ENCODE measurements at regions not wholly inside any gene's neighbourhood (a gene's known extent, or its start where the extent isn't known, plus 50 kb on each side); places are given as distances from the start of the nearest gene placed in this dataset.

- Histone ChIP-seq H3K36me3 (ENCODE audit: insufficient read depth, insufficient read length, low read length) (no peaks in the 10 kb centered on the region), H3K27me3 (ENCODE audit: insufficient read depth, insufficient read length) (no peaks in the 10 kb centered on the region), H3K4me3 (ENCODE audit: insufficient read length, low read depth) (no peak overlapping the region), H3K4me1 (ENCODE audit: insufficient read depth, insufficient read length) (no peaks in the 10 kb centered on the region), H3K9ac (ENCODE audit: insufficient read length, low read depth) (no peak overlapping the region), H3K9me3 (ENCODE audit: insufficient read depth, low read length) (0 out of 2 replicates have a peak, but pooled peaks cover 5% of the 10 kb centered on the region)
- TF ChIP-seq SUZ12 (IDR thresholded peaks at IDR 0.05; ENCODE audit: extremely low read depth, insufficient read depth, insufficient read length) (no peak), ZNF274 (IDR thresholded peaks at IDR 0.05; ENCODE audit: low read depth, low read length) (no peak), YY1 (IDR thresholded peaks at IDR 0.05; ENCODE audit: insufficient read depth, insufficient read length) (no peak)
- no peak for DNase-seq (ENCODE audit: low read depth, low spot score)
Measured at GRCh38 chr19:31546205-31546960, 197.1 kb upstream of the TSHZ3 start.

DNA sequence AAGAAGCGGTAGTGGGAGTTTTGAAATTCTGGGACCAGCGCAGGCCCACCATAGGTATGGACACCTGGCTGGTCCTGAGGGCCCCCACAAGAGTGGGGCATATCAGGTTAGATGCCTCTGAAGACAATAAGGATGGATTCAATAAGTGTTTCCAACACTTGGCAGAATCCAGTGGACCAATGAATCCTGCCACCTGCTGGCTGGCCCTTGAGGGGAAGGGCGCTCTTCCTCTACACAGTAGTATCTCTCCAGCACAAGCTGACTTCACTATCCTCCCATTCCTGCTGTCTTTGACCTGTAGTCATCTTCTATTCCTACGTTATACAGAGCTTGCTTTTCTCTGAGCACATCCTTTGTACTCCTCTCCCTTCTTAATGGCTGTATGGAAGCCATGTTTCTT is 199.7 kb upstream of the TSHZ3 start:
- H3K36me3 ChIP-seq (ENCODE audit: insufficient read depth, insufficient read length, low read length), result no peaks in the 10 kb centered on the region
- DNase-seq (ENCODE audit: low read depth, low spot score), result no peak
- no peak overlapping the region for H3K4me3 ChIP-seq (ENCODE audit: insufficient read length, low read depth)
- 0 out of 2 replicates have a peak, but pooled peaks cover 5% of the 10 kb centered on the region for H3K9me3 ChIP-seq (ENCODE audit: insufficient read depth, low read length)
- H3K4me1 ChIP-seq (ENCODE audit: insufficient read depth, insufficient read length), result no peaks in the 10 kb centered on the region
- no peaks in the 10 kb centered on the region for H3K27me3 ChIP-seq (ENCODE audit: insufficient read depth, insufficient read length)
- TF ChIP-seq SUZ12 (IDR thresholded peaks at IDR 0.05; ENCODE audit: extremely low read depth, insufficient read depth, insufficient read length) (no peak), YY1 (IDR thresholded peaks at IDR 0.05; ENCODE audit: insufficient read depth, insufficient read length) (no peak), ZNF274 (IDR thresholded peaks at IDR 0.05; ENCODE audit: low read depth, low read length) (no peak)
- no peak overlapping the region for H3K9ac ChIP-seq (ENCODE audit: insufficient read length, low read depth)

DNA sequence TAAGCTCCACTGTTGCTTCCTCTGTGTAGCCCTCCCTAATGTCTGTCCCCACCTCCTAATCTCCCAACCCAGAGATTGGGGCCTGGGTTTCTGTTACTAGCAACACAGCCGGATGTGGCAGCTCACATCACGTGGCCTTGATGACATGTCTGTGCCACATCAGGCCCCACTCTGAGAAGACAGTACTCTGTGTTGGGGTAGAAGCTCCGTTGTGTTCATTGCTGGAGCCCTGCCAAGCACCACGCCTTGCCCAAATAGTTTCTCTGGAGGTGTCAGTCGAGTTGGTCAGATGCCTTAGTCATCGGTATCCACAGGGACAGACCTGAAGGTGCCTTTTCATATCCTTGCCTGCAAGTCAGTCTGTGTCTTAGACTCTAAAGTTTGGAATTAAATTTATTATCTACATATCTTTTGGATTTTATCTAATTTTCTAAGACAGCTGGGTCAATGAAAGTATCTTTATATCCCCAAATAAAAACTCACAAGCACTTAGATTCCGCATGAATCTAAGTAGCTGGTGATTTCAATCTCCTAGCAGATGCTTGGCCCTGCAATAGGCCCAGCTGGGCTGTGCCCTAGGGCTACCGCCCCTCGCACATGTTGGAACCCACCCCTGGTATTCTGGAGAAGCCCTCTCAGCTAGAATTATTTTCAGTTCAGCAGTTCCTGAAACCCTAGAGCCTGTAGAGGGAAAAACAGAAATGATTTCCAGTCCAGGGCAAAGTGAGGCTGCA is 204.0 kb upstream of the TSHZ3 start:
- Histone ChIP-seq H3K9me3 (ENCODE audit: insufficient read depth, low read length) (no peaks in the 10 kb centered on the region), H3K9ac (ENCODE audit: insufficient read length, low read depth) (no peak overlapping the region), H3K4me1 (ENCODE audit: insufficient read depth, insufficient read length) (no peaks in the 10 kb centered on the region), H3K27me3 (ENCODE audit: insufficient read depth, insufficient read length) (no peaks in the 10 kb centered on the region), H3K4me3 (ENCODE audit: insufficient read length, low read depth) (no peak overlapping the region), H3K36me3 (ENCODE audit: insufficient read depth, insufficient read length, low read length) (no peaks in the 10 kb centered on the region)
- DNase-seq (ENCODE audit: low read depth, low spot score), result no peak
- no peak for TF ChIP-seq YY1 (IDR thresholded peaks at IDR 0.05; ENCODE audit: insufficient read depth, insufficient read length)

DNA sequence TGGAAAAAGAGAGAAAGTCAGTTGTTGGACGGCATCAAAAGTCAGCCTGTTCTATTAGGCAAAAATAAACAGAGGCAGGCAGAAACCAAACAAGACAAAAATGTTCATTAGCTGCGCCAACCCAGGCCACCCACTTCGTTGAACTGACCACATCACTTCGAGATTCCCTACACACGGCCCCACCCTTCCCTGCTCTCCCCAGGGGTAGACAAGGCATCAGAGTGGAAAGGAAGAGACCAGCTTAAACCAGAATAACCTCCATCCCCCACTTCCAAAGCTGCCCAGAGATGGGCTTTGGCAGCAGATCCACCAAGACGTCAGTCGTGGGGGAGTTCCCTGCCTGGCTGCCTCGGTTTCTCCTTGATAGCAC is 204.6 kb upstream of the TSHZ3 start:
- Histone ChIP-seq H3K9ac (ENCODE audit: insufficient read length, low read depth) (no peak overlapping the region), H3K9me3 (ENCODE audit: insufficient read depth, low read length) (peaks cover under 1% of the 10 kb centered on the region; the same call in 1 of the 2 replicates), H3K4me1 (ENCODE audit: insufficient read depth, insufficient read length) (no peaks in the 10 kb centered on the region), H3K36me3 (ENCODE audit: insufficient read depth, insufficient read length, low read length) (no peaks in the 10 kb centered on the region), H3K27me3 (ENCODE audit: insufficient read depth, insufficient read length) (no peaks in the 10 kb centered on the region), H3K4me3 (ENCODE audit: insufficient read length, low read depth) (no peak overlapping the region)
- DNase-seq (ENCODE audit: low read depth, low spot score), result no peak
- TF ChIP-seq SUZ12 (IDR thresholded peaks at IDR 0.05; ENCODE audit: extremely low read depth, insufficient read depth, insufficient read length), result no peak

GRCh38 chr19:31554360-31554759 is 205.1 kb upstream of the TSHZ3 start:
- H3K27me3 ChIP-seq (ENCODE audit: insufficient read depth, insufficient read length), result no peaks in the 10 kb centered on the region
- peaks cover 6% of the 10 kb centered on the region; the same call in 1 of the 2 replicates for H3K9me3 ChIP-seq (ENCODE audit: insufficient read depth, low read length)
- no peak overlapping the region for H3K4me3 ChIP-seq (ENCODE audit: insufficient read length, low read depth)
- no peak overlapping the region for H3K9ac ChIP-seq (ENCODE audit: insufficient read length, low read depth)
- TF ChIP-seq YY1 (IDR thresholded peaks at IDR 0.05; ENCODE audit: insufficient read depth, insufficient read length) (no peak), SUZ12 (IDR thresholded peaks at IDR 0.05; ENCODE audit: extremely low read depth, insufficient read depth, insufficient read length) (no peak), ZNF274 (IDR thresholded peaks at IDR 0.05; ENCODE audit: low read depth, low read length) (no peak)
- DNase-seq (ENCODE audit: low read depth, low spot score), result no peak
- H3K36me3 ChIP-seq (ENCODE audit: insufficient read depth, insufficient read length, low read length), result no peaks in the 10 kb centered on the region
- H3K4me1 ChIP-seq (ENCODE audit: insufficient read depth, insufficient read length), result no peaks in the 10 kb centered on the region

- no peak for DNase-seq (ENCODE audit: low read depth, low spot score)
- Histone ChIP-seq H3K9ac (ENCODE audit: insufficient read length, low read depth) (no peak overlapping the region), H3K4me3 (ENCODE audit: insufficient read length, low read depth) (no peak overlapping the region), H3K36me3 (ENCODE audit: insufficient read depth, insufficient read length, low read length) (no peaks in the 10 kb centered on the region), H3K4me1 (ENCODE audit: insufficient read depth, insufficient read length) (no peaks in the 10 kb centered on the region), H3K9me3 (ENCODE audit: insufficient read depth, low read length) (peaks cover 13% of the 10 kb centered on the region; the same call in 1 of the 2 replicates), H3K27me3 (ENCODE audit: insufficient read depth, insufficient read length) (no peaks in the 10 kb centered on the region)
- TF ChIP-seq SUZ12 (IDR thresholded peaks at IDR 0.05; ENCODE audit: extremely low read depth, insufficient read depth, insufficient read length) (no peak), YY1 (IDR thresholded peaks at IDR 0.05; ENCODE audit: insufficient read depth, insufficient read length) (no peak), ZNF274 (IDR thresholded peaks at IDR 0.05; ENCODE audit: low read depth, low read length) (no peak)
Measured at GRCh38 chr19:31555634-31556215, 206.5 kb upstream of the TSHZ3 start.

DNA sequence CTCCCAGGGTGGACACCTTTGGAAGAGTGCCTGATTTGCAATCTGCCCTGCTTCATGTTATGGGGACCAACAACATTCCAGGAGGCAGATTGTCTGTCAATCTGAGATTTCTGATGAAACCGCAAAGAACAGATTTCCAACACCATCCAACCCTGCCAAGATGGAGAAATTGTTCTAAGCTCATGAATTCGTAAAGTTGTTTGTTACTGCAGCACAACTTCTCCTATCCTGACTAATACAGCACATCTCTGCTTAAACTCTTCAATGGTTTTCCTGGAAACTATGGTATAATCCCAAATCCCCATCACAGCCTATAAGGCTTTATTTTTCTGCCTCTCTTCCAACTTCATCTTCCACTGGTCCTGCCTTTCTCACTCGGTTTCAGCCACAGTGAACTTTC is 210.3 kb upstream of the TSHZ3 start:
- H3K4me3 ChIP-seq (ENCODE audit: insufficient read length, low read depth), result no peak overlapping the region
- H3K36me3 ChIP-seq (ENCODE audit: insufficient read depth, insufficient read length, low read length), result no peaks in the 10 kb centered on the region
- no peaks in the 10 kb centered on the region for H3K4me1 ChIP-seq (ENCODE audit: insufficient read depth, insufficient read length)
- peaks cover 13% of the 10 kb centered on the region; the same call in 1 of the 2 replicates for H3K9me3 ChIP-seq (ENCODE audit: insufficient read depth, low read length)
- TF ChIP-seq ZNF274 (IDR thresholded peaks at IDR 0.05; ENCODE audit: low read depth, low read length), result no peak
- TF ChIP-seq SUZ12 (IDR thresholded peaks at IDR 0.05; ENCODE audit: extremely low read depth, insufficient read depth, insufficient read length), result no peak
- TF ChIP-seq YY1 (IDR thresholded peaks at IDR 0.05; ENCODE audit: insufficient read depth, insufficient read length), result no peak
- H3K9ac ChIP-seq (ENCODE audit: insufficient read length, low read depth), result no peak overlapping the region
- DNase-seq (ENCODE audit: low read depth, low spot score), result no peak
- H3K27me3 ChIP-seq (ENCODE audit: insufficient read depth, insufficient read length), result no peaks in the 10 kb centered on the region
